Lung (tissue), 11 donors: ENCODE measurements at regions not wholly inside any gene's neighbourhood (a gene's known extent, or its start where the extent isn't known, plus 50 kb on each side); places are given as distances from the start of the nearest gene placed in this dataset.

Experiments used
- ATAC-seq: fragments of 200-7000 bp; cut with Tn5 transposase; one replicate; pipeline ENCODE4 v1.9.1; 2020; ENCODE audit warnings: moderate number of reproducible peaks; ENCODE audit not compliant: insufficient read depth, low FRiP score
- DNase-seq, 3 donors: peaks; one replicate each; pipeline ENCODE4 v3.0.0-alpha.2; 2013 to 2017
- H3K27ac ChIP-seq, 2 donors: one replicate each; pipeline ENCODE4 v1.5.1; 2013; ENCODE audit warnings: mild to moderate bottlenecking in 2 of 2, moderate library complexity in 2 of 2, control low read depth in 1 of 2, inconsistent platforms in 1 of 2, low read depth in 1 of 2, low read length in 1 of 2
- H3K27me3 ChIP-seq, 3 donors: one replicate each; pipeline ENCODE4 v1.5.1; 2013; ENCODE audit warnings: low read length in 2 of 3; ENCODE audit not compliant: control insufficient read depth in 3 of 3, insufficient read depth in 3 of 3
- H3K36me3 ChIP-seq, 4 donors: one replicate each; pipeline ENCODE4 v1.5.1; 2013; ENCODE audit warnings: low read length in 4 of 4, mild to moderate bottlenecking in 1 of 4, moderate library complexity in 1 of 4; ENCODE audit not compliant: control insufficient read depth in 4 of 4, insufficient read depth in 4 of 4
- H3K4me1 ChIP-seq, 5 donors: one replicate each; pipeline ENCODE4 v1.5.1; 2013; ENCODE audit warnings: low read length in 5 of 5, mild to moderate bottlenecking in 2 of 5, moderate library complexity in 1 of 5; ENCODE audit not compliant: control insufficient read depth in 5 of 5, insufficient read depth in 5 of 5
- H3K4me3 ChIP-seq: one replicate; pipeline ENCODE4 v1.5.1; 2013; ENCODE audit warnings: mild to moderate bottlenecking, control low read depth, moderate library complexity
- H3K9ac ChIP-seq, 2 donors: one replicate each; pipeline ENCODE4 v1.5.1; 2013; ENCODE audit warnings: low read length in 2 of 2, control low read depth in 1 of 2; ENCODE audit not compliant: insufficient read depth in 1 of 2
- H3K9me3 ChIP-seq, 4 donors: one replicate each; pipeline ENCODE4 v1.5.1; 2013; ENCODE audit warnings: low read length in 3 of 4, mild to moderate bottlenecking in 1 of 4, moderate library complexity in 1 of 4; ENCODE audit not compliant: control insufficient read depth in 4 of 4, insufficient read depth in 3 of 4
- WGBS, 2 donors: extraction: QIAGEN DNeasy Blood & Tissue Kit; methylation state at CpG; one replicate each; pipeline ENCODE4 v1.1.7; 2013; 5-methylcytosine and 5-hydroxymethylcytosine counted together
- TF ChIP-seq, protein P1 (sequence below): IDR thresholded peaks from 2 replicates; pipeline ENCODE4 v1.5.1; 2012; ENCODE audit warnings: mild to moderate bottlenecking; ENCODE audit errors: control extremely low read depth, extremely low read depth
- donor health status: control.
- donor health status: control.
- donor health status: Bipolar disorder and iron deficiency.
- donor health status: healthy.
- donor health status: DM: yes; HTN: yes; CAD: no.

DNA sequence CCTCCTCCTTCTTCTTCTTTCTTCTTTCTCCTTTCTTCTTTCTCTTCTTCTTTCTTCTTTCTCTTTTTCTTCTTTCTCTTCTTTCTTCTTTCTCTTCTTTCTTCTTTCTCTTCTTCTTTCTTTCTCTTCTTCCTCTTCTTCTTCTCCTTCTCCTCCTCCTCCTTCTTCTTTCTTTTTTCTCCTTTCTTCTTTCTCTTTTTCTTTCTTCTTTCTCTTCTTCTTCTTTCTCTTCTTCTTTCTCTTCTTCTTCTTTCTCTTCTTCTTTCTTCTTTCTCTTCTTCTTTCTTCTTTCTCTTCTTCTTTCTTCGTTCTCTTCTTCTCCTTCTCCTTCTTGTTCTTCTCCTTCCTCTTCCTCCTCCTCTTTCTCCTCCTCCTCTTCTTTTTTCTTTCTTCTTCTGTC is 1230.7 kb upstream of the USP15 start:
- Histone ChIP-seq H3K9ac (no peak overlapping the region), H3K27ac (no peak overlapping the region), H3K4me3 (no peak overlapping the region), H3K9me3 (peaks cover 0 to 3% (median 1%) of the 10 kb centered on the region in 4 donors), H3K36me3 (no peaks in the 10 kb centered on the region), H3K4me1 (no peaks in the 10 kb centered on the region), H3K27me3 (no peaks in the 10 kb centered on the region)
- 71 to 81% methylated on average over 1 of the region's 1 CpG for WGBS, 2 donors
- no peak for ATAC-seq
- TF ChIP-seq, protein P1, sequence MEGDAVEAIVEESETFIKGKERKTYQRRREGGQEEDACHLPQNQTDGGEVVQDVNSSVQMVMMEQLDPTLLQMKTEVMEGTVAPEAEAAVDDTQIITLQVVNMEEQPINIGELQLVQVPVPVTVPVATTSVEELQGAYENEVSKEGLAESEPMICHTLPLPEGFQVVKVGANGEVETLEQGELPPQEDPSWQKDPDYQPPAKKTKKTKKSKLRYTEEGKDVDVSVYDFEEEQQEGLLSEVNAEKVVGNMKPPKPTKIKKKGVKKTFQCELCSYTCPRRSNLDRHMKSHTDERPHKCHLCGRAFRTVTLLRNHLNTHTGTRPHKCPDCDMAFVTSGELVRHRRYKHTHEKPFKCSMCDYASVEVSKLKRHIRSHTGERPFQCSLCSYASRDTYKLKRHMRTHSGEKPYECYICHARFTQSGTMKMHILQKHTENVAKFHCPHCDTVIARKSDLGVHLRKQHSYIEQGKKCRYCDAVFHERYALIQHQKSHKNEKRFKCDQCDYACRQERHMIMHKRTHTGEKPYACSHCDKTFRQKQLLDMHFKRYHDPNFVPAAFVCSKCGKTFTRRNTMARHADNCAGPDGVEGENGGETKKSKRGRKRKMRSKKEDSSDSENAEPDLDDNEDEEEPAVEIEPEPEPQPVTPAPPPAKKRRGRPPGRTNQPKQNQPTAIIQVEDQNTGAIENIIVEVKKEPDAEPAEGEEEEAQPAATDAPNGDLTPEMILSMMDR: no peak
- no peak for DNase-seq

DNA sequence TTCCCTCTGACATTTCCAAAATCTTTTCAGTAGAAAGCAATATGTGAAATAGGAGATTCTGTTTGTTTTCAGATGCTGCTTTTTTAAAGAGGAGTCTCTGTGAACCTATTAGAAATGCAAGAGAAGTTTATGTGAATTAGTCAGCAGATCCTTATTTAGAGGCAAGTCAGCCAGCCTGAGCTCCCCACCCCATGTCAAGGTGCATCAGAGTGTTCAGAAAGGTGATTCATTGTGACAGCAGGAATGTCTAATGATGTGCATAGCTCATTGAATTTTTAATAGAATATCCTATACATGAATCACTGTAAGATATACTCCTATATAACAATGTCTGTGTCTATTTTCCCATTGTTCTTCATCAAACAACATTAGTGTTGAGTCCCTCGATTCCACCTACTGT is 1222.4 kb upstream of the USP15 start:
- no peak overlapping the region for H3K4me3 ChIP-seq
- 72 to 78% methylated on average over 1 of the region's 1 CpG for WGBS, 2 donors
- H3K36me3 ChIP-seq: no peaks in the 10 kb centered on the region
- H3K27me3 ChIP-seq: no peaks in the 10 kb centered on the region
- no peaks in the 10 kb centered on the region for H3K4me1 ChIP-seq
- no peak overlapping the region for H3K27ac ChIP-seq
- no peak overlapping the region for H3K9ac ChIP-seq
- ATAC-seq (no peak), DNase-seq (no peak)
- peaks cover 0 to 2% (median 0%) of the 10 kb centered on the region in 4 donors for H3K9me3 ChIP-seq
- TF ChIP-seq, protein P1: no peak

DNA sequence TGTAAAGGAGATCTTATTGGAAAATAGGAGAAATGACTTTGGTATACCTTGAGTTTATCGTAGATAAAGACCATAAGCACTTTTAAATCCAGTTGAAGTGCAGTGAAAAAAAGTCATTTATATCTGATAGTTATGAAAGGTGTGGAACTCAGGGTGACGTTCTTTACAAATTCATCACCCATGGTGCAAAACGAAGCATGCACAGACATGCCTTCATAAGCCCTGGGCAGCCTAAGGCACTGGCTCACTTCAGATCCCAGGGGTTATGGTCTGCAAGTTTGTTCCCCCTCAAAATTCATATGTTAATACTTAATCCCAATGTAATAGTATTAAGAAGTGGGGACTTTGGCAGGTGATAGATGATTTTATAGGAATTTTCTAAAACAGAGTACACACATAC is 1216.4 kb upstream of the USP15 start:
- H3K27ac ChIP-seq: no peak overlapping the region
- no peak overlapping the region for H3K4me3 ChIP-seq
- ATAC-seq (no peak), DNase-seq (no peak)
- no peaks in the 10 kb centered on the region for H3K36me3 ChIP-seq
- H3K27me3 ChIP-seq: no peaks in the 10 kb centered on the region
- 79 to 85% methylated on average over 3 of the region's 3 CpGs for WGBS, 2 donors
- H3K9ac ChIP-seq: no peak overlapping the region
- H3K9me3 ChIP-seq: peaks cover 0 to 2% (median 0%) of the 10 kb centered on the region in 4 donors
- H3K4me1 ChIP-seq: peaks cover 0 to 8% (median 0%) of the 10 kb centered on the region in 5 donors
- TF ChIP-seq, protein P1: no peak

DNA sequence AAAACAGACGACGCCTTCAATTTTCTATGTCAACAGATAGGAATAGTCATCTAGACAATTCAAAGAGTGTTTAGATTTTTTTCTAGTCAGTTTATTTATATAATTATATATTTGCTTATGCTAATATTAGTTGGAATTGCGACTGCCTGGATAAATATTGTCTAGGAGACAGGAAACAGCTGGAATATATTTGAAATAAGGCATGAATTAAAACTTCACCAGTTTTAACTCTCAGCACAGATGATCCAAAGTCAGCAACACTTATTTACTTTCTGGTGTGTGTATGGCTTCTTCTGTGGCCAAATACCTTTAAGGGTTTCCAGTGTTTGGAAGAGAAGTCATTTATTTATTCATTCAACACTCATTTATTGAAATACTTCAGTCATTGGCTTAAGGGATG is 1215.4 kb upstream of the USP15 start:
- peak in 2 of 3 donors; percentile 90 for DNase-seq
- Histone ChIP-seq H3K36me3 (no peaks in the 10 kb centered on the region), H3K4me1 (peaks cover 0 to 8% (median 0%) of the 10 kb centered on the region in 5 donors), H3K9ac (no peak overlapping the region), H3K4me3 (no peak overlapping the region), H3K27me3 (no peaks in the 10 kb centered on the region), H3K9me3 (peaks cover 0 to 2% (median 0%) of the 10 kb centered on the region in 4 donors), H3K27ac (no peak overlapping the region)
- WGBS, 2 donors: 63 to 77% methylated on average over 3 of the region's 3 CpGs
- TF ChIP-seq, protein P1: no peak
- no peak for ATAC-seq
